G401.6 (cell line): ENCODE measurements at regions not wholly inside any gene's neighbourhood (a gene's known extent, or its start where the extent isn't known, plus 50 kb on each side); places are given as distances from the start of the nearest gene placed in this dataset.
"Not testable (repeated sequence)": the region's sequence is repeated elsewhere in the genome, so short reads cannot be mapped to it uniquely, and the experiment has no call there.

Experiments used
- FAIRE-seq: peaks from 2 replicates; lab custom pipeline; 2012; peaks lifted over from hg19 to GRCh38; lab: Jason Lieb, UNC

DNA sequence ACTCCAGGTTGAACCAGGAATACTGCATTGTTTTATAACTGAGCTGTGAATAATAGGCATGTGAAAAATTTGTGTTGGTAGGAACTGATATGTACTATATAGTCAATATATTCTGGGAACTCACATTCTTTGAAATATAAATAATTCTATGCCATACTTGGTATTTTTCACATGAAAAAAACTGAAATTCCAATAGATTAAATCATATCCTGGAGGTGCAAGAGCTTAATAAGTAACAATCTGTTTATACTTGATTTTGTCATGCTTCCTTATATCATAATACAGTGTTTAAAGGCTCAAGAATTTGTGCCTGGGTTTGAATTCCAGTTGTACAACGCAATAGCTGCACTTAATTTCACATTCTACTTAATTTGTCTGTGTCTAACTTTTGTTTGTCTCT lies 387.0 kb downstream of the USP25 start:
- no peak for FAIRE-seq

DNA sequence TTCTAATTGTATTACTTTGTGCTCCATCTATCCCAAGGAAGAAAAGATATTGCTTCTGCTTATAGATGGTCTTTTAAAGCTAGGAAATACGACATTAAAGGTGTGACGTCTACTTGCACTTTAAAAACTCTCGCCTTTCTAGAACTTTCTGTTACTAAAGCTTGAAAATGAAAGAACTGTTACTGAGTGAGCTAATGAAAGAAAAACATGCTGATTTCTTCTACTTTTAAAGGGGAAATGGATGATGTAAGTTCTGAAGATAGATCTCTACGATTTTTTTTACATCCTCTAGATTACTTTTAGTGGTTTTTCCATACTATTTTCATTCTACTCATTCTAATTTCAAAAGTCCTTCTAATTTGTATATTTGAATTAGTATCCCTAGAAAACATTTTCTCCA lies 387.5 kb downstream of the USP25 start:
- no peak for FAIRE-seq

DNA sequence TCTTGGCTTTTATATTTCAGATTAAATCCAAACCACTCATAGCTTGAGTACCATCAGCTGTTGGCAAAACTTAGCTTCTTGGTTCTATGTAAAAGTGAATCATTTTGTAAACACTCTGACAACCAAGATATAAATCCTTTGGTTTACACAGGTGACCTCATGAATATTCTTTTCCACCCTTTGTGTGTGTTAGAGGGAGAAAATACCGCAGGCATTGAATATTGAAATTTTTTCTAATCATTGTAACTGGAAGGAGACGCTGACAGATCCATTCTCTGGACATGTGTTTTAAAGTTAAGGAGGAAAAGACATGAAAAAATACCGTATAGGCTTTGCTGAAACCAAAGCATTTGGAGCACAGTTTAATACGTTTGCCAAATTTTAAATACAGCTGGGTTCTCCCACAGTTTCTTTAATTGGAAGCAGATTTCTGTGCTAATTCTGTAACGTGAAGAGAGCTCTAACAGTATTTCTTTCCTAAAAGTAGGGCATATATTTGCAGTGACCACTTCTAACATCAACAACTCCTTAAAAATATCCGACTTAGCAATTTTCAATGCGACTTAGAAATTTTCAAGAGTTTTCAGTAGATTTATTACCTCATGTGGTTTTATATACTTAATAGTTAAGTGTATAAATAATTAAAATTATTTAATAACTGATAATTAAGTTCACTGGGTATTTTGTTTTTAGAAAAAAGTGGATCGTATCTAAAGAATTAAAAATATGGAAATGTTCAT lies 388.2 kb downstream of the USP25 start:
- no peak for FAIRE-seq

DNA sequence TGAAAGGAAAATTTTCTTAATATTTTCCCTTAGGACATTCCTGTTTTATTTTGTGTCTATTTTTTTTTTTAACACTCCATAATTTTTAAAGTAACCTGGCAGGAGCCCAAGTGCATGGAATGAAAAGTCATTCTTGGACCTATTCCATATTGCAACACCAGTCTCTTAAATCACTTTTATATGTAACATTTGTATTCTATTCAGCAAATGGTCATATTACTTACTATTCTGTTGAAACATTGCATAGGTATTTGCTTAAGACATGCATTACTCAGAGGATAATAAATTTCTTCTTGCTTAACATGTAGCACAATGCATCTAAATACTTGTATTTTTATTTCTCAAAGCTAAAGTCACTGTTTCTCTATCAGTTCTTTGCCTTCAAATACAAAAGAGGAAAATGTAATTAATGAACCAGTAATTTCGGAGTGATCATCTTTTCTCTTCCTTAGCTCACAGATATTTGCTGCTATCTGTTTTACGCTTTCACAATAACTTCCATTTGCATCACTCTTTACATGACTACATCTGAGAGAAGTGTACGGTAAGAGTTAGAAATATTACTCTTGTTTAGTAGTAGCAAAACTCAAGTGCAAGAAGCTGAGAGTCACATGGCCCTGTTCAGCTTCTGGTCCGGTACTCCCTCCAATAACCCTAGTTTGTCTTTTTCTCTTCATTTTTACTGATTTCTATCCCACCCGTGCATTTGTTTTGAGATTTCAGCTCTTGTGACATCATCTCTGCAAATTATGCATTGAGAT lies 394.8 kb downstream of the USP25 start:
- no peak for FAIRE-seq

DNA sequence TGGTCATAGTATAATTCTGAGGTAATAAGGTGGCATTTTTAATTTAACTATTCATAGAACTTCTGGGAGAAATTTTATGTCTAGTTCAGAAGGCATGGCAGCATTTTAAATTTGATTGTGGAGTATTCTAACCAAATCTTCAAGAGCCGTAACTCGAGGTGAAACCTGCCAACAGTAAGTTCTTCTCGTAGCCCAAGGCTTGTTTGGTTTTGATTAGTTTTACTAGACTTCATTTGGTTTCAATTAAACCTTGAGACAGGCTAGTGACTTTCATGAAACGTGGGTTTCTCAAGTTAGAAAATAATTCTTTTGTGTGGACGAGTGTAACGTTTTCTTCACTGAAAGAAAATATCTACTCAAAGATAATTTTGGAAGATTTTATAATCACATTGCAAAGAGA lies 395.5 kb downstream of the USP25 start:
- FAIRE-seq, result no peak

DNA sequence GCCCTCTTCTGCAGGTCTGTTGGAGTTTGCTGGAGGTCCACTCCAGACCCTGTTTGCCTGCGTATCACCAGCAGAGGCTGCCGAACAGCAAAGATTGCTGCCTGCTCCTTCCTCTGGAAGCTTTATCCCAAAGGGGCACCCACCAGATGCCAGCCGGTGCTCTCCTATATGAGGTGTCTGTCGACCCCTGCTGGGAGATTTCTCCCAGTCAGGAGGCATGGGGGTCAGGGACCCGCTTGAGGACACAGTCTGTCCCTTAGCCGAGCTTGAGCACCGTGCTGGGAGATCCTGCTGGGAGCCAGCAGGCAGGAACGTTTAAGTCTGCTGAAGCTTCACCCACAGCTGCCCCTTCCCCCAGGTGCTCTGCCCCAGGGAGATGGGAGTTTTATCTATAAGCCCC lies 402.7 kb downstream of the USP25 start:
- not testable (repeated sequence) for FAIRE-seq

DNA sequence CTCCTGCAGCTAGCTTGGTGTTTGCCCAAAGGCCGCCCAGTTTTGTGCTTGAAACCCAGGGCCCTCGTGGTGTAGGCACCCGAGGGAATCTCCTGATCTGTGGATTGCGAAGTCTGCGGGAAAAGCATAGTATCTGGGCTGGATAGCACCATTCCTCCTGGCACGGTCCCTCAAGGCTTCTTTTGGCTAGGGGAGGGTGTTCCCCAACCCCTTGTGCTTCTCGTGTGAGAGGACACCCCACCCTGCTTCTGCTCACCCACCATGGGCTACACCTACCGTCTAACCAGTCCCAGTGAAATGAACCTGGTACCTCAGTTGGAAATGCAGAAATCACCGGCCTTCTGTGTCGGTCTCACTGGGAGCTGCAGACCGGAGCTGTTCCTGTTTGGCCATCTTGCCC lies 403.5 kb downstream of the USP25 start:
- FAIRE-seq, result no peak

DNA sequence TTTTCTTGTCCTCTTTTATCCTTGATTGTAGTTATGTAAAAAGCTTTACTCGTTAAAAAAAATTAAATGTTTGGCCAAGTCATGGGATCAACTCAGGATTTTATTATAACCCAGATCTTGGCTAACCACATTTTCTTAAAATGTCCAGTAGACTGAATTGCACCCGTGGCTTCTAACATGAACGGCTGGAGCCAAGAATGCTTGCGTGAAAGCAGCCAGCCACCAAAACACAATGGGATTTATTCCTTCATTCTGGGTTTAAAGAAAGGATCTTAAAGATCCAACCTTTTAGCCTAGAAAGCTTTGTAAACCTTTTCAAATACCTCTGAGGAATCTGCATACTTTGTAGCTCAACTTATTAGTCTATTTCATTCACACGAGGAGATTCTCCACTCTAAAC lies 404.4 kb downstream of the USP25 start:
- no peak for FAIRE-seq

DNA sequence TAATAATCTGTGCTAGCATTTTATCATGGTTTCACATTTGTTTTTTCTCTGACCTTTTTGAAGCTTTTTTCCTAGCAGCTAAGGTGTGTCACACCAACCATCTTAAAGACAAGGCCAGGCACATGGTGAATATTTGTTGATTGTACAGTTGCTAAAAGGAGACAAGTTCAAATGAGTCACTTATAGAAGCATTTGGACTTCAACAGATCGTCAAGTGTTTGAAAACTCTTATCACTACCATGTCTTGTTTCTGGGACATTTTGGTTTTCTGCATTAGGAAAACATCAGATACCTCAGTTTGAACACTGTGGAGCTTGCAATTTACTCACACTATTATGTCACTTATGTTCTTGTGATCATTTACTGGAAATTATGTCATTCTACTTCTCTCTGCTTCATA lies 407.3 kb downstream of the USP25 start:
- FAIRE-seq, result no peak

DNA sequence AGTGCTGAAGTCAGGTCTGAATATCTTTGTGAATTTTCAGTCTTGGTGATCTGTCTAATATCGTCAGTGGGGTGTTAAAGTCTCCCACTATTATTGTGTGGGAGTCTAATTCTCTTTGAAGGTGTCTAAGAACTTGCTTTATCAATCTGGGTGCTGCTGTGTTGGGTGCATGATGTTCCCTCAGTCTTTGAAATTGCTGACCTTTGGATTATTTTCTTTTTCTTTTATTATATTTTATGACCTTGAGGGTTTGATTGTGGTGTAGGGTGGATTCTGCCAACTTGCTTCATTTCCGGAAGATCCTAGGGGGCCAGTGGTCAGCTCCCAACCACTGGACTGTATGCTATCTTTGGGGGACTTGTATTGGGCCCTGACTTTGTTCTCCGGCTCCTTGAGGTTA lies 415.3 kb downstream of the USP25 start:
- FAIRE-seq, result no peak

DNA sequence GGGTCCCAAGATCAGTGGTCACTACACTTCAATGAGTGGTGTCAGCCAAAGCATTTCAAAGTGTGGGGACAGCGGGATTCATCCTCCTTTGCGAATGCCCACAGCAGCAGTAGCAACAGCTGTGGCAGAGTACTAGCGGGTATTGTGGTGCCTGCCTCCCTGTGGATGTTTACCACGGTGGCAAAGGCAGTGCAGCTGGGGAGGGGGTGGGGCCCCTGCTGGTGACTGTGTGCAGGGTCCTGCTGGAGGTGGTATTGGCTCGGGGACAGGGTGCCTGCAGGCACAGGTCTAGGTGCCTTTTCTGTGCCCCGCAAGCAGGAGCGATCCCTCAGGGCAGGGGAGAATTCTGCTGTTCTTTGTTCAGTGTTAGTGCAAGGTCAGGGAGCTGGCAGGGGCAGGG lies 415.7 kb downstream of the USP25 start:
- FAIRE-seq, result no peak

DNA sequence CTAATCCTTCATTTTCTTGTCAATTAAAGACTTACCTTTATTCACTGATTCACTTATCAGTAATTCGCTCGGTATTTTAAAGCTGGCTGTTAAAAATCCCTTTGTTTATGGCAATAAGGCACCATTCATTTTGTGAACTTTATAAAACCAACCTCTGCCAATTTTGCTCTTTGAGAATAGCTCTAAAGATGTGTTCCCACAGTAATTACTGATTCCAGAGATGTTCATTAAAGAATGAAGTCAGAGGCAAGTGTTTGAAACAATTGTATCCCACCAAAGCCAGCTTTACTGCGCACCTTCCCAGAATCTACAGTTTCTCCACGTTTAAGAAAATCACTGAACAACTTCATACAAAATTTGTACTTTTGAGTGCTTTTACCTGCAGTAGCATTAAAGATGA lies 424.5 kb downstream of the USP25 start:
- FAIRE-seq, result no peak

DNA sequence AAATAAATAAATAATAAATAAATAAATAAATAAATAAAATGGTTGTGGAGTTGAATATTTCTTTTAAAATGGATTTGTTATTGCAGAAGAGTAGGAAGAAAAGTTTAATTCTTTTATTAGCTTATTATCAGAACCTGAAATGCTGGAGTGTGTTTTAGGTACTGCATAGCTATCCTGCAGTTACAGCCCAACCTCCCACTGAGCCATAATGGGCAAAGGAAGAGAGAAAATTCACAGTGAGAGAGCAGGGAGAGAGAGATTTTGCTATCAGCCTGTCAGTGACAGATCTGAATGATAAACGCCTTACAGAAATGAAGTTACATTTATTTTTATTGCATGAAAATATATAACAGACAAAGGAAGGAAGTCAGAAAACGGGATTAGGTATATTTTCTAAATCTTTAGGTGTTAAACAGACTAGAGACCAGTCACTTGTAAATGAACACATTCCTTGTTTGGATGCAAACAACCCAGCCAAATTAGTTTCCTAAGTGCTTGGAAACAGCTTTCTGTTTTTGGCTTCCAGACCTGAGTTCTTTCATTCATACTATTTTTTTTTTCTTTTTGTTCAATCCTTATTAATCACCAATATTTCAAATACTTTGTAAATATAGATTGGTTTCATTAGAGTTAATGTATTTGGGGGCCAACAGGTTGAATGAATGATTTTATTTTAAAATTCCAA lies 425.3 kb downstream of the USP25 start:
- no peak for FAIRE-seq

DNA sequence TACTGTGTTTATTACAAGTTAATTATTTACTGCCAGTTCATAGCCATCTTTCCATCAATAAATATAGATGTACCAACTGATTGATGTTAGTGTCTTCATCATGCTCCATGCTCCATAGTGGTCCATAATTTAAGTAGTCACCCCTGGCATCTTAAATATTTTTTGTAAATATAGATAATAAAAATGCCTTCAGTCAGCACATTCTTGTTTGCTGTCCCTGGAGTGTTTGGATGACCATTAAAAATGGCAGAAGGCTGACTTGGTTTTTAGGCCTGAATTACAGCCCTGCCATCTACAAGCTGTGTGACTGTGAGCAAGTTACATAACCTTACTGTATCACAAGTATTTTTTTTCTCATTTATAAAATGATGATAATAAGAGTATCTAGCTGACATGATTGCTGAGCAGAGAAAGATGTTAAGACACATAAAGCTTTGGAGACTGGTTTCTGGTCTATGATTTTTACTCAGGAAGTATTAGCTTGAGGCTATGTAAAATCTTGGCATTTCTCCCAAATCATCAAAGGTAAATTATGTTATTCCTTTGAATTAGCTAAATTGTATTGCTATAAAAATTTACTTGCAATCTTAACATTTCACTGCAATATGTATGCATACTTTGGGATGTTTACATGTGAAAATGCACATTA lies 427.2 kb downstream of the USP25 start:
- no peak for FAIRE-seq

DNA sequence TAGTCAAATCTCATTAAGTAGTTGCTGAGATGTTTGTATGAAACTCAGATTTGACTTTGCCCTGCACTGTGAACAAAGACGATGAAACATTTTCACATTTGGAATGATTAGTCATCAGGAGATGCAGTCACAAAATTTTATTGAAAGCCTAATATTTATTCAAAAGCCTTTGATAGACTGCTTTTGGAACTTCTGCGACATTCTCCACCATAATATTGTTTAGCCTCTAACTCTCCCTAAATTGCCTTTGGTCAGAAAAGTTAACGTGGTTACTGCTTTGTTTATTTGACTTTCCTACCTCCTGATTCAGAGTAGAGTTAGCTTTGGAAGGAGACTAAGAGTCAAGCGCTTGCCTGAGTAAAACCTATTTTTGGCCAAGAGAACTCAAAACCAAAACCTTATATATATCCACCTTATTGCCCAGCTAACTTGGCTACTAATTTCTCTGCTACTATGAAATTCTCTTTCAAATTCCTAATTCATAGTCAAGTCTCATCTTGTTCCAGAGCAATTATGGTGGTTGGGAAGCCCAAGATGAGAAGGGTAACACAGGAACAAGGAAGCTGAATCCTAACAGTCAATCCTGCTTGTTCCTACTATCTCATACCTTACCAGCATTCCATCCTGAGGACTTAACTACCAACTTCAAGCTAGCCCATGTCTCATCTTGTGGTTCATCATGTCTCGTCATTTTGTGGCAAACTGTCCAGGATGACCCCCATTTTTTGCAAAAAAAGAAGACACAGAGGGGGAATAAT lies 429.6 kb downstream of the USP25 start:
- FAIRE-seq, result no peak

DNA sequence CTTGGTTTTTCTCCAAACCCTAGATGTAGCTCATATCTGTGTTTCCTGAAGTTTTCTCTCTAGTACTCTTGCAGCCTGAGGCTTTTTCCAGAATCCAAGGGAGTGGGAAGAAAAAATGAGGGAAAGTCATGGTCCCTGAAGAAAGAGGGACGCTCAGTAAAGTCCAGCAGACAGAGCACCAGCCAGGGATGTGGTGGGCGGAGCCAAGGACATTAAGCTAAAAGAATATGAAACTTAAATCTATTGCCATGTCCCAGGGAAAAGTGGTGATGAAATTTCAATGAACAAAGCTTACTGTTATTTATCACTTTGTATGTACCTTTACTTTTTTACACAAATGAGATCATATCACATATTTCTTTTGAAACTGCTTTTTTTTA lies 430.2 kb downstream of the USP25 start:
- no peak for FAIRE-seq

DNA sequence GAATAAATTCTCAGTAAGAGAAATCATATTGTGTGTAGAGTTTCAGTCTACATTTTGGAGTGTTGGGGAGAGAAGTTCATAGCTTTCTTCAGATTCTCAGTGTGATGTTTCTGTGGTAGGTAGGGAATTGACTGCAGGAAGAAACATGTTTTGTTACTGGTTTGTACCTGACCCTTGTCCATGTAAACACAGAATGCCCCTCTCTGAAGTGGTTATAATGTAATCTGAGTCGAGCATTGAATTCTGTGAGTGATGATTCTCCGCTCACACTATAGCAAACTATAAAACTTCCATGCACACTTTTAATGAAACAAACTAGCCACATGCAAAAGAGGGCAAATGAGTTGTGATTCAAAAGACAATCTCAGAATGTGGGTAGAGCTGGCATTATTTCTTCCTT lies 433.2 kb downstream of the USP25 start:
- no peak for FAIRE-seq

DNA sequence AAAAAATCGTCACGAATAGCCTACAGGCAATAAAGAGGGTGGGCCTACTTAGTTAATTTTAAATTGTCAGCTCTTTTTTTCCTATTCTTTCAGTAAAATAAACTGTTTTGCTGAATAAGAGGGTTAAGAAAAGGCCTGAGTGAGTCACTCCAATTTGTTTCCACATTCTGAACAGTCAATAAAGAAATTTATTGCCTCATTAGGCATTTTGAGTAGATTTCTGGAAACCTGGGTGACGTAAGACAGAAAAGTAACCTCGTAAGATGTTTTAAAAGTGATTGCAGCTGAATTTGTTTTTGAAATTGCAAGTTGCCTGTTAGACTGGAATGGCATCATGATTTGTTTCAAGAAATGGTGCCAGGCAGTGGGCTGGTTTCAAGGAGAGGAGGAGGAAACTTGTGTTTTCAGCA lies 439.3 kb downstream of the USP25 start:
- no peak for FAIRE-seq

DNA sequence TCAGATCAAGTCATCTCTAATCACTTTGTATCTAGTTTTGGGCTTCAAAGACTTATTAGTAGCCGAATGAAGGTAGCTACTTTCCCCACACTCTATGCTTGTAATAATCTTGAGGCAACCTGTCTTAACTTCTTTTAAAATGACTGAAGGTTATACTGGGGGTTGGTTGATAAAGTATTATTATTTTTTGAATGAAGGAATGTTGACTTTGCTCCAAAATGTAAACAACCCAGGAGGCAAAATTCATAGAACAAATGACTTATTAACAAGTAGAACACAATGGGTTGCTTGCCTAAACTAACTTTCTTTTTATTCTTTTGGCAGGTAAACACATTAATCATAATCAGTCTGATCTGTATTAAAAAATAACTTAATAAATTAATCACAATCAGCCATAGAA lies 440.0 kb downstream of the USP25 start:
- peak; percentile 51 for FAIRE-seq

DNA sequence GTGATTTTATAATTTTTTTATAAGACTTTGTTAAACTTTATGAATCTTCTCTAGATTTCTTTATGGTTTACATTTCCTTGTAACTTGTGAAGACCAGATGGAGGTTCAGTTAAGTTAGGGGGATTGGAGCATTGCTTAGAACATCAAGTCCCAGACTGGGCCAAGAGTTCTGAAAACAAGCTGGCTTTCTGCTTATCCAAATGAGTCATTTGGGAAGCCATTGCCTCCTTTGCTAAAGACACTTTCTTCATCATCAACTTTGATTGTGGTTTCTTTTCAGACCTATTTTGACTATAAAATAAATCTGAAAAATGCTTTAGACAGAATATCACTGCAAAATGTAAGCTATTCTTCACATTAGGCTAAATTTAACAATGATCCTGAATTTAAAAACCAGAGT lies 446.8 kb downstream of the USP25 start:
- FAIRE-seq, result no peak

DNA sequence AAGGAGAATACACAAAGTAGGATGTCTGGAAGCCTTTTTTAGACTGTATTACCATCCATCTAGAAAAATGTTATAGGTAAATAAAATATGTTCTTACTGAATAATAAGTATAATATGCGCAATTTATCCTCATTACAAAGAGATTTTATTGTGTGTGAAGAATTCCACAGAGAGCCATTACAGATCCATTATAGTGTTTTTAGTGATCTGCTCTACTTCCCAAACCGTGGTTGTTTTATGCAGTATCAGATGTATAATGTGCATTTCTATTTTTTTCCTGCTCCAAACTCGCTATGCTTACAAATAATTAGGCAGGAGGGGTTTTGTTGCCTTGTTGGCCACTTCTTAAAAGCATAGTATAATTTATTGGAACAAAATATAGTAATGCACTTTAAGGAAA lies 447.8 kb downstream of the USP25 start:
- no peak for FAIRE-seq

DNA sequence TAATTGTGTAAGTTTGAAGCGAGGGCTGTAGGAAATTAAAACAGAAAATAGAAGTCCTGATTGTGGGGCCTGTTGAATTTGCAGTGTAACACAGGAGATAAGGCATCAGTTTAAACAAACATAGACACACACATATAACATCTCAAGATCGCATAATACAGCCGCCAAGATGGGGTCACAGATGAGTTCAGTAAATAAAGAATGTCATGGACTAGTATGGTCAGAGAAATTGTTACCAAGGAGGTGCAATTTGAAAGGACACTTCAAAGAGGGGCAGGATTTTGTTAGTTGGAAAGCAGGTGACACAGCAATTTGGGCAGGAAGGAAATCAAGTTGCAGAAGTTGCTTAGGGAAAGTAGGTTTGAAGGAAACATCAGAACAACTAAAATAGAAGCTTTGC lies 450.0 kb downstream of the USP25 start:
- no peak for FAIRE-seq
